ENCODE measurements at regions not wholly inside any gene's neighbourhood (a gene's known extent, or its start where the extent isn't known, plus 50 kb on each side); places are given as distances from the start of the nearest gene placed in this dataset.
"Not testable (repeated sequence)": the region's sequence is repeated elsewhere in the genome, so short reads cannot be mapped to it uniquely, and the experiment has no call there.

GRCh38 chr3:30328935-30329334, 277.5 kb upstream of the TGFBR2 start:
- DNase-seq (ENCODE audit: low spot score): not testable (repeated sequence)

DNA sequence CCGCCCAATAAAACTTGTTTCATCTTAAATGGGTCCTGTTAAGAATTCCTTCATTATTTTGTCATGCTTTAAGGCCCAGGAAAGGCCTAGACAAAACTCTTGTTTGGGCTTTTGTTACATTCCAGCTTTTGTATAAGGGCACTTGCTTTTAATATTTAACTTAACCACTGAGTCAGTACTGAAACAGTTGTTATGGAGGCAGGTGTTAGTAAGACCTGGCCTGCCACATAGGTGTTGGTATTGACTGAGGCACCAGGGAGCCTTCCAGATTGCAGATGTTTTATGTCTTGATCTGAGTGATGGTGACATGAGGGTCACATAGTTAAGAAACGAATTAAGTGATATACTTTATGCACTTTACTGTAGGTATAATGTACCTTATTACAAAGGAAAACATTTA, 274.9 kb upstream of the TGFBR2 start:
- no peak for DNase-seq (ENCODE audit: low spot score)

DNA sequence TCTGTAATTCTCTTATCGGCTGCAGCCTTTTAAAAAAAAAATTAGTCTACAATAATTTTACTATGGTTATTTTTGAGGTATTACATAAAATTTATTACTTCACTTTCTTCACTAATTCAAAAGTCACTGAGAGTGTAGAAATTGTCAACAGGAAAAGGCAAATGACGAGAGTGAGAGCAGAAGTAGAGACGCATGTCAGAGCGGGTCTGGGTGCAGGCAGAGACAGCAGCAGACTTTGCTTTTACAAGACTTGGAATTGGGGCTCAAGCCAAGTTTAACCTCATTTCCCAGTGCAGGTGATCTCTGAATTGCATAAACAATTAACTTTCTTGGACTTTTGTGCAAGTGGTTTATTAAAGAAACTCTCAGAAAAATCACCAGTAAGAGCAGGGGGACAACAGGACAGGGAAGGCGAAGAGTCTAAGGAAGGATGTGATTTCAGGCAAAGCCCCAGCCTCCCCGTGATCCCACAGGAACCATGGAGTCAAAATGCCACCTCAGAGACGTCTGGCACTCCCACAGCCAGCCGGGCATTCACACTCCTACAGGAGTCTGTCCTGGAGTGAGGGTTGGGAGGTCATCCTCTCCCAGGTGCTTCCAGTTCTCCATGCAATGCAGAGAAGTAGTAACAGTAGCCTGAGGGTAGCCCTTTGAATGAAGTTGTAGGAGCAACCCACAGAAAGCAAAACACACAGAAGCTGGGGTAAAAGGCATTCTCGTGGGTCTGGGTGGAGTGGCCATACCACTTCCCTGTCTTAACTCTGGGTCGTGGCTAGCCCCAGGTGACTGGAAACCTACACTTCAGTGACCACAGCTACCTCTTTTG, 274.0 kb upstream of the TGFBR2 start:
- peak; percentile 52 for DNase-seq (ENCODE audit: low spot score)

- peak; percentile 45 for DNase-seq (ENCODE audit: low spot score)
These were observed 273.3 kb upstream of the TGFBR2 start for GRCh38 chr3:30333143-30333542.

DNA sequence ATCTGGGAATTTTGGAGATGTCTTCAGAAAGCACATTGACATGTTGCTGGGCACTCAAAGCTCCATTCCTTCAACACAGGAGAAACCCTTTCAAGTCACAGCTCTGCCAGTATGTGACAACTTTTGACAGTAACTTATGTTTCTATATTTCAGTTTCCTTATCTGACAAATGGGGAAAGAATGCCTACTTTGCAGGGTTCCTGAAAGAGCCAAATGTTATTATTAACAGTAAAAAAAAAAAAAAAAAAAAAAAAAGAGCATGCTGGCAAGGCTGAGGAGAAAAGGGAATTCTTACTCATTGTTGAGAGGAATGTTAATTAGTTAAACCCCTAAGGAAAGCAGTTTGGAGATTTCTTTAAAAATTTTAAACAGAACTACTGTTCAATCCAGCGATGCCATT, 272.5 kb upstream of the TGFBR2 start:
- no peak for DNase-seq (ENCODE audit: low spot score)

- no peak for DNase-seq (ENCODE audit: low spot score)
These were observed 265.9 kb upstream of the TGFBR2 start for GRCh38 chr3:30340500-30340899.

- no peak for DNase-seq (ENCODE audit: low spot score)
These were observed 265.3 kb upstream of the TGFBR2 start for GRCh38 chr3:30341079-30341478.

- DNase-seq (ENCODE audit: low spot score): no peak
These were observed 264.6 kb upstream of the TGFBR2 start for GRCh38 chr3:30341851-30342250.

DNA sequence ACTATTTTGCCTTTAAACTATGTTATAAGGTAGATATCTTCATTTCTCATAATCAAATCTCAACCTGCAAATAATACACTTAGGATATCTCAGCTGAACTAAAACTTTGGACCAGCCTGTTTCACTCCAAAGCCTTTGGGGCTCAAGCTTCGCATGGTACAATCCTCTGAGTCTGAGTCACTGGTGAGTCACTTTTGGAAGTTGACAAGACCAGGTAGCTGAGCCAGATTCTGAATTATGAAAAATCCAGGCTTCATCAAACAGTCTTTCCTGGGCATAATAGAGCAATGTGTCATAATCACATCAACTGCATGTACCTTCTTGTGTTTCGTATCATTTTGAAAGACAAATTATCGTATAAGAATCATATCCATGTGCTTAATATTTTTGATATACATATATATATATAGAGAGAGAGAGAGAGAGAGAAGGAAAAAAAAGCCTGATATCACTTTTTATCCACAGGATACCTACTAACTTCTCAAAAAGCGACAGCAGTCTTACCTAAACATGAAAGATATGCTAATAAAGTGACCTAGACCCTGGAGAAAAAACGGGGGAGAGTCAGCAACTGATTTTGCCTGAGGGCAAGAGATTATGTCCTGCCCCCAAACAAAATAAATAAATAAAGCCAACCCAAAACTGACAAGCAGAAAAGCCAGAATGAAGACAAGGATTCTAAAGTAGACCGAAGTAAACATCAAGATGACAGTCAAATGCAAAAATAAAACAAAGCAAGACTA, 263.9 kb upstream of the TGFBR2 start:
- DNase-seq (ENCODE audit: low spot score): peak; percentile 81

- DNase-seq (ENCODE audit: low spot score): no peak
These were observed 263.2 kb upstream of the TGFBR2 start for GRCh38 chr3:30343067-30343831.

DNA sequence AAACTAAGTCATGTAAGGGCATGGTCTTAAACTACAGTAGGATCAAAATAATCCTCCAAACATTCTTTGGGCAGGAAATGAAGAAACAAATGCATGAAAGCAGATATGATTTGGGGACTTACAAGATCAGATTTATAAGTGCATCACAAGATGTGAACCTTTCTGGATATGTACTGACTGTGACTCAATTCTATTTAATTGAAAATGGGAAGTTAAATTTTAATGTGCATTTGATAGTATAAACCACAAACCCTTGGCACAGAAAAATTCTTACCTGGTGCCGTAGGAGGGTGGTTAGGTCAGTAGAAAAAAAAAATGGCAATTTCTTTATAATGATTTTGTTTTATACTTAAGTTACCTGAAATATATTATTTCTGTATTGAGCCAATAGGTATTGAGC, 262.5 kb upstream of the TGFBR2 start:
- DNase-seq (ENCODE audit: low spot score): peak; percentile 54

GRCh38 chr3:30344288-30344687, 262.1 kb upstream of the TGFBR2 start:
- peak; percentile 71 for DNase-seq (ENCODE audit: low spot score)

DNA sequence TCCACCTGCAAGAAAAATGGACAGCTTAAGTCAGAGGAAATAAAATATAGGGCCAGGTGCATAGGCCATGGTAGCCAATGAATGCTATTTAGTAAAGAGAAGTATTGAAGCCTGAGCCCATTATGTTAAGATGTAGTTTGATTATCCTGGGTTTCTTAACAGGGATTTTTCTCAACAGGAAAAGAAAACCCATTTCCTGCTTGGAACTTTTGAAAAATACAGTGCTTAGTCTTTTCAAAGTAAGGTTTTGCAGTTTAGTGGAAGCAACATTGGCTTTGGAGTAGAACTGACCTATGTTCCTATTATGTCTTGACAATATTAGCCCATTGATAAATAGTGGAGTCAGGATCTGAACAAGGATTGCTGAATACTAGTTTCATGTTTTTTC, 259.5 kb upstream of the TGFBR2 start:
- DNase-seq (ENCODE audit: low spot score): no peak

DNA sequence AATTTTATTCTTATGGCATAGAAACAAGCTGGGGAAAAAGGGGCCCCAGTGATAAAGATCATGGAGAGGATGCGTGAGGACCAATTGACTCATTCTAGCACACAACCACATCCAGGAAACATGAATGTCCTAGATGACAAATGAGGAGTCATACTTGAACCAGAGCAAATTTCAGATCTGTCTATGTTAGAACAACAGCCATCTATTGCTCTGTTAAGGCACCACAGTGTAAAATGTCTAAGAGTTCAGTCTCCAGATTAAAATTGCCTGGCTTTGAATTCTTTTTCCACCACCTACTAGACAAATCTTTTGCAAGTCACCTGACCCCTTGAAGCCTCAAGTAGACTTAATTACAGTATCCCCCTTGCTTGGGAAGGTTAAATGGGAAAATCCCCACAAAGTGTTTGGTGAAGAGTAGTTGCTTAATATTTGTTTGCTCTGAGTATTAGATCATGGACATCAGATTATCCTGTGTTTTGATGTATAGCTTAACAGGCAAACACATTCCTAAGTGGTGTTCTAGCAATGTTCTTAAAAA, 258.7 kb upstream of the TGFBR2 start:
- DNase-seq (ENCODE audit: low spot score): no peak

DNA sequence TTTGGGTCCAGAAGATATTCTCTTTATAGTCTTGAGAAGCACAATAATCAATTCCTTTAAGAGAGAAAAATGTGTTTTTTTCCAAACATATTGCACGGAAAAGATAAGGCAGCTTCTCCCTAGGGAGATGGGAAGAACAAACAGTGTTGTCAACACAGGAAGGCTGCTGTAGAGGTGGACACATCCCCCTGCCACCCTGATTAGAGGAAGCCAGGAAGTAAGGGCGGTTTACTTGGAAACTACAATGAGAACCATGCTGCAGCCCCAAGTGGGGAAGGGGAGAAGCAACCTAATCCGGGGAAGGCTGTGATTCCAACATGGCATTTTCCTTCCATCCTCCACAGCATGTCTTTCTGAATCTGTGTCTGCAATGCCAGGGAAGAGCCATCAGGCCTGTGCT, 256.9 kb upstream of the TGFBR2 start:
- DNase-seq (ENCODE audit: low spot score): no peak

DNA sequence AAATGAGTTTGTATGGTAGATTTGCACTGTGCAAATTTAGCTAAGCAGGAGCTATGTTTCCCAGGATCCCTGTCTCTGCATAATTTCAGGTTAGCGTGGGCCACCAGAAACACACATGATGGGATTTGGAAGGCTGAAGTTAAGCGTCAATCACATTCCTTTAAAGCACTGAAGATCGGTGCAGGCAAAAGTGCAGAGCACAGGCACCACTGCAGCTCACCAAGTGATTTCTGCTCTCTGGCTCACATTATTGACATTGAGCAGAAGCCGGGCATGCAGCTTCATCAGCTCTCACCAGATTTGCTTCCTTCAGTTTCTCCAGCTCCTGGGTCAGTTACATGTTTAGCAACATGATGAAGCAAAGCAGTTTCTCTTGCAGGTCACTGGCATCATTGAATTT, 256.4 kb upstream of the TGFBR2 start:
- DNase-seq (ENCODE audit: low spot score): no peak

DNA sequence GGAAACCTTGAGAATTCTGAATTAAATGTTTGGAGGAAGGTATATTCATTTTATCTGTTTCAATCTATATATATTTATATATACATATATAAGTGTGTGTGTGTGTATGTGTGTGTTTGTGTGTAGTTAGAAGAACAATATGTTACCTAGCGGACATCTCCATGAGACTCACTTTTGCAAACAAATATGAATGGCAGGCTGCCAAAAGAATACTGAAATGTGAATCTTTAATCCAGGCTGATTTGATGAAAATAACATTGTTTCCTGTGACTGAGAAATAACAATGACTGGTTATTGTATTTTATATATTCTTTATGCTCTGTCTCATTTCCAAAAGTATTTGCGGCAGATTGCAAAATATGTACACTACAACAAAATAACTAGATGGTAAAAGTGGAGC, 255.5 kb upstream of the TGFBR2 start:
- DNase-seq (ENCODE audit: low spot score): no peak

- DNase-seq (ENCODE audit: low spot score): no peak
These were observed 253.7 kb upstream of the TGFBR2 start for GRCh38 chr3:30352410-30353318.

GRCh38 chr3:30353711-30354467, 252.5 kb upstream of the TGFBR2 start:
- no peak for DNase-seq (ENCODE audit: low spot score)

DNA sequence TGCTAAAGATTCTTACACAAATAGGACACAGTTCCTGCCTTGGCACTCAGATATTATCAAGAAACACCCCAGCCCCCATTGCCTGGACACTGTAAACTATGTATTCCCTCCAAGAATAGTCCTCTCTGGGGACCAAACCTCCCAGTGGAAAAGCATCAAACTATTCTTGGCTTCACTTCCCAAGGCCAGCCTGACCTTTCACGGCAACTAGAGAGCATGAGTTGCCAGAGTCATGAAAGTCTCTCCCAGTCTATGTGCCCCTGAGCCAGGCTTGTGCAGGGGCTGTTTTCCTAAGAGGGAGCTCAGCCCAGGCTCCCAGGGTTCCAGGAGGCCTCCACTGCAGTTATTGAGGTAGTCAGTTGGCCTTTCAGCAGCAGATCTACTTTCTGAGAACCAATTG, 251.9 kb upstream of the TGFBR2 start:
- DNase-seq (ENCODE audit: low spot score): no peak

Data from HT-29 (cell line).